KG1 (cell line): ENCODE measurements at regions not wholly inside any gene's neighbourhood (a gene's known extent, or its start where the extent isn't known, plus 50 kb on each side); places are given as distances from the start of the nearest gene placed in this dataset.
"Not testable (repeated sequence)": the region's sequence is repeated elsewhere in the genome, so short reads cannot be mapped to it uniquely, and the experiment has no call there.

ENCODE experiments used
- DNase-seq: peaks from one replicate; lab custom pipeline; 2025; lab: John Stamatoyannopoulos, UW

DNA sequence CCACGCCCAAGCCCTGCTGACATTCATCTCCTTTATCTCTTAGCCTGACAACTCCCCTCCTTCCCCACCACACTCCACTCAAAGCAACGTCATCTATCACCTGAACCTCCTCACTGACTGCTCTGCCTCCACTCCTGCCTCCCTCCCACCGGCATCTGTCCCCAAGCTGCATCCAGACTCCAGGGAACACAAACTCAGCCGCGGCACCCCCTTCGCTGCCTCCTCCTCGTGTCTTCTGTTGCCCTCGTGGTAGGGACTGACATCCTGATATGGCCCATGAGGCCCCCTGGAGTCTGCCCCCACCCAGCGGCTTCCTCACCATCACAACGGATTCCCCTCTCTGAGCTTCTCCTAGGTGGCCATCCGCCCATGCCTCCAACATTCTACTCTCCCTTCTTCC is 101.0 kb upstream of the TAS2R1 start:
- no peak for DNase-seq

DNA sequence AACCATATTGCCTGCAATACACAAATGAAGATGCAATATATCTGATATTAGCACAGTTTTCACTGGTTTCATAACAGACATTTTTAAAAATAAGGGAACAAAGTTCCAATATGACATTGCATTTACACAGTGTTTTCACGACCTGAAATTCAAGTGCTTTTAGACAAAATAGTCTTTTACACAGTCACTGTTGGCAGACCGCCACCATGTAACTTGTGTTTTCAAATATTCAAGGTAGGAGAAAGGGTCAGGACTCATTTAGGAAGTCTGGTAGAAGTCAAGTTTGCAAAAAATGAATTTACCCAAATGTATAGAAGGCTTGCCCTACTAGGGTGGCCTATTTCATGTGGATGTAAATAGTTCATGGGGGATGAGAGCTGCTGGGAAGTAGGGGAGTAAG is 98.1 kb upstream of the TAS2R1 start:
- no peak for DNase-seq

DNA sequence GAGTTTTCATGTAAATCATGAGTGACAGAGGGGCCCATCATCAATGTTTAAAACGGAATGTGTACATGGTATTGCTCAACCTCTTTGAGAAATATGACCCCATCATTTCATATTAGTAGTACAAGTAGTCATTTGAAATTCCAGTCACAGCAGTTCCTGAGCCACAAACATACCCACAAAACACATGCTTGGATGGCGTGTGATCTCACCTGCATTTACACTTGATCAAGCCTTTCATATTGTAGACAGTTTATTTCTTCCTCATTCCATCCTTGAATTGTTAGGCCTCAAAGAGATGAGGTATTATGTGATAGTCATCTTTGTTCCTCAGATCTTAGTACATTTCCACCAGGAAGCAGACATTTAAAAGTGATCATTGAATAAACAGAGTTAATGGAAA is 96.8 kb upstream of the TAS2R1 start:
- no peak for DNase-seq

DNA sequence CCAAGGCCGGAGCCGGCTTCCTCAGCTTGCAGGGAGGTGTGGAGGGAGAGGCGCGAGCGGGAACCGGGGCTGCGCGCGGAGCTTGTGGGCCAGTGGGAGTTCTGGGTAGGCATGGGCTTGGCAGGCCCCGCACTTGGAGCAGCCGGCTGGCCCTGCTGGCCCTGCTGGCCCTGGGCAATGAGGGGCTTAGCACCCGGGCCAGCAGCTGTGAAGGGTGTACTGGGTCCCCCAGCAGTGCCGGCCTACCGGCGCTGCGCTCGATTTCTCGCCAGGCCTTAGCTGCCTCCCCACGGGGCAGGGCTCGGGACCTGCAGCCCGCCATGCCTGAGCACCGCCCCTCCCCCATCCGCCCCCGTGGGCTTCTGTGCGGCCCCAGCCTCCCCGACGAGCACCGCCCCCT is 95.1 kb upstream of the TAS2R1 start:
- not testable (repeated sequence) for DNase-seq

DNA sequence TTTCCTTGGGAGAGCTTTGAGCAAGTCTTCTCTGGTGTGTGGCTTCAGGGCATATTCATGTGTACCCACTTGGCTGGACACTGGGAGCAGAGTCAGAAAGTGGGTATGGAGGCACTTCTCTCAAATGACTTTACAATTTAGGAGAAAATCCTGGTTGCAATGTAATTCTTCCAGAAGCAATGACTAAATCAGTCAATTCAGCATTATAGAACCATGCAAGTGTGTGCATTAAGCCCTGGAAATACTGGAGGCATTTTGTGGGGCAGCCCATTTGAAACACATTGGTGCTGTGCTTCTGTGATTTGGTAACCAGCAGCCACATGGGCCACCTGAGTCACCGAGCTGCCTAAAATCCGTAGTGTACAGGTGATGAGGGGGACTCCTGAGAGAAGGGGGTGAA is 94.6 kb upstream of the TAS2R1 start:
- DNase-seq, result no peak

DNA sequence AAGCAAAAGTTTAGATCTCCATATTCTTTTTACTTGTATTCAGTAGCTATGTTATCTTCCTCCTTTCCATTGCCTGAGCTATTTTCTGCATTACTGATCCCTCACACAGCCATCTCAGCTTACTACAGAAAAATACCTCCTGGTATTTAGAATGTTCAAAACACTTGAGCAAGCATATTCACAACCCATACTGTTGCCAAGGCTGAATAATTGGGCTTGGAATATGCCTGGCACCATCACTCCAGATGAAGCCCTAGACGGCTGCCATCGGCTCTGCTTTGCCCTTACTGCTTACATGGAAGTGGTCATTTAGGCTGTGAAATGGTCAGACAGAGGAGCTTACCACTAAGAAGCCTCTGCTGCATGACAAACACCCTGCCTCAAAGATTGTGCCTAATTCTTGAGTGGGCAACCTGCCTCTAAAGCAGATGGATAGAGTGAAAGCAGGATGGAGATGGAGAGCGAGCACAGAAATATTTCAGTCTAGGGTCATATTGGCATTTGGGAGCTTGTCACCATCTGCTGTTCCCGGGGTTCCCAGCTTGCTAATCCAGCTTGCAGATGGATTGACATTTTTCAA is 92.5 kb upstream of the TAS2R1 start:
- no peak for DNase-seq

DNA sequence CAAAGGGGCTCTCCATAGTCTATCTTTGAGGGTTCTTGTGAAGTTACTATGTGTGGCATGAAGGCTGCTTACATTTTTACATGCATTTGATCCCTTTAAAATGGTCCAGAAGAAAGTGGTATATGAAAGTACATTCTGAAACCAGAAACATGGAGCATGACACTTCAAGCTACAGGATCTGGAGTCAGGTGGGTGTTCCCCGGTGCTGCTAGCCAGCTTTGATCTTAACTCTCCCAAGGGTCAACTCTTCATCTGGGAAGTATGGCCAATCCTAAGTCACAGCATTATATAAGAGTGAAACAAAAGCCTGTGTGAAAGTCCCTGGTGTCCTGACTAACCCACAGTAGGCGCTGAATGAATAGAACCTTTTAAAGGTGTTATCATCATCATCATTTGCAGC is 91.0 kb upstream of the TAS2R1 start:
- no peak for DNase-seq

DNA sequence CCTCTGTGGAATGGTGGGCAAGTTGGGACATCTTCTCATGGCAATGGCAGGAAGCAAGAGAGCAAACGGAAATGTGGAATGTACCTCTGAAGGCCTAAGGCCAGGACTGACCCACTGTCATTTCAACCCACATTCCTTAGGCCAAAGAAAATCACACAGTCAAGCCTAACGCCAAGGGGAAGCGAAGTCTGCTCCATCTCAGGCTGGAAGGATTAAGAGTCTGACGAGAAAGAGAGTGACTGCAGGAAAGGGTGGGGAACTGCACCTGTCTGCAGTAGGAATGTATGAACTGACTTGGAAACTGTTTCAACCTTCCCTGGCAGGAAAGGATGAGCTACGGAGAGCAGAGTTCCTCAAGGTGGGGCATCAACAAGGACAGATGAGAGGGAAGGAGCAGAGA is 90.2 kb upstream of the TAS2R1 start:
- DNase-seq, result no peak

DNA sequence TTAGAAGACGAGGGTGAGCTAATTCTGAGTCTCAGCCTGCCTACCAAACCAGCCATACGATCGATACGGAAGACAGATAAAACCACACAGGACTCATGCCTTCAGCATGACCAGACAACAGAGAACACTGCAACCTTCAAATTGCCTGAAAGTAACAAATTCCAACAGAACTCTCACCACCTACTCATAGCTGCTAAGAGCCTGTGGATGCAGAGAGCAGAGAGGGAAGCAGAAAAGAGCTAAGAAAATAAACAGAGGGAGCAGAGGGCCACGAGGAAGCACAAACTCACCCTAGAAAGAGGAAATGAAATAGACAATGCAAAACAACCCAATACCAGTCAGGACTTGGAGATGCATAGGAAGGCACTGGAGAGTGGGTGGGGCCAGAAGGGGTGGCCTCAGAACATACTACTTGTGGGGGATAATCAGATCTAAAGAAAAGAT is 86.7 kb upstream of the TAS2R1 start:
- no peak for DNase-seq

DNA sequence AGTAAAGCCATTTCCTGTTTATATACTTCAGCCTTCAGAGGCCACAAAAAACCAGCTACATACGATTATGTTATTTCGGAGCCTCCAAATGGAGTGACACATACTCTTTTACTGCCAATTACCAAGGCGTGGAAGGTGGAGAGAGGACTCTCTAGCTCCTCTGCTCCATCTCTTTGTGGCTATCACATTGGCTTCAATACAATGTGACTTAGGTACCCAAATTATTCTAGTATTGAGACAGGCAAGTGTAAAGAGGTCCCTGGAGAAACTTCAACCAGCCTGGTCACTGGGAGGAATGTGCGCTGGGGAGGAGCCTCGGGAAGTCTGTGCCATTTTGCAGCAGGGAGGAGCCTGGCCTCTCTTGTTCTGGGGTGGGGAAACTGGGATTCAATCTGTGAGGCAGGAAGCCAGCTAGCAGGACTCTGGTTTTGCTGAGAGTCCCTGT is 85.8 kb upstream of the TAS2R1 start:
- DNase-seq, result no peak

DNA sequence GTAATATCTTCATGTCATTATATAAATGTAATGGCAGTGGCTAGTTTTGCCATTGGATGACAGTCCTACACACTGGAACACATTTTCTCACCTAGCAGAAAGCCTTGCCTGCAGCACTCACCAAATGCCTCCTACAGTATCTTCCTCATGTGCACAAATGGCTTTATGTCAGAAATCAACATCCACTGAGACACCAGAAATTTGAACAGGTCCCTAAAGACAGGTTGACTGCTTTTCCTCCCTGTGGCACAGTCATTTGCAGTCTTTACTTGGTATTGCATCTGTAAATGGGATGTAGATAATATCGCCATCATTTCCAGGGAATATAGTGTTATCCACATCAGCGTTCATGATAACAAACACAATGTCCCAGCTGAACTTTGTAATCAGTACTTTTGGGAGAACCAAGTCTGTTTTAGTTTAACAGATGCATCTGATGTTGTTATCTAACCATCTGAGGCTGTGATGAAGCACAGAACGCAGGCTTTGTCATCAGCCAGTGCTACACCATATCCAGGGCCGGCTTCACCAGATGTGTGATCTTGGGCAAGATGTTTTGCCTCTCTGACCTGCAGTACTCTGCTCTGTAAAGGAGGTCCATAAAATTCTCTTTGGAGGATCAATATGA is 83.9 kb upstream of the TAS2R1 start:
- no peak for DNase-seq

DNA sequence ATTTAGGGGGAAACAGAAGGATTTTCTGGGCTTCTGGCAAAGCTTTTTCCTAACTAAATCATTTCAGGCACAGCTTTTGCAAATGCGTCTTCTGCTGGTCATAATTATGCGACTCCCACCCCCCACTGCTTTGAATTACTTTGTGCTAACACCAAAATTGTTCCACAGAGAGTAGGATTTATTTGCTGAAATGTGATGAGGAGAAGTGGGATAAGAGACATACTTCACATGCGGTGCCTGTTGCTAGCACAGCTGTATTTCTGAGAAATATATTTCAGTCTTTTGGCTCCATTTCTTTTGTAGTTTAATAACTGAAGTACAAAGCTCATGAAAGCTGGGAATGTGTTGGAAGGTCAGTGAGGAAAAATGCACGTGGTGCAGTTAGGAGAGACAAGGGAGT is 83.2 kb upstream of the TAS2R1 start:
- no peak for DNase-seq

DNA sequence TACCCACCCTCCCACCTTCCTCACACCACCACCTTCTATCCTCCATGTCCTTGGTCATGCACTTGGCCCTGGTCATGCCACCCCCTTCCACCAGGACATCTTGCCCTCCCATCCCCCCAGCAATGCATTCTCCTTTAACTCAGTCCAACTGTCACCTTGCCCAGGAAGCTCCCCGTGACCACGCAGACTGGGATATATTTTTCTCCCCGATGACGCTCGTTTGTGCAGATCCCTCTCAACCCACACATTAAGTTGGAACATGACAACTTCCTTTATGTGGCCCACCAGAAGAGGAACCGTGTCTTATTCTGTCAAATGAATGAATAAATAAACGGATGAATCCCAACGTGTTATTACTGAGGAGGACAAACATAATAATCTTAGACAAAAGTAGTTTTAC is 82.8 kb upstream of the TAS2R1 start:
- DNase-seq, result no peak

DNA sequence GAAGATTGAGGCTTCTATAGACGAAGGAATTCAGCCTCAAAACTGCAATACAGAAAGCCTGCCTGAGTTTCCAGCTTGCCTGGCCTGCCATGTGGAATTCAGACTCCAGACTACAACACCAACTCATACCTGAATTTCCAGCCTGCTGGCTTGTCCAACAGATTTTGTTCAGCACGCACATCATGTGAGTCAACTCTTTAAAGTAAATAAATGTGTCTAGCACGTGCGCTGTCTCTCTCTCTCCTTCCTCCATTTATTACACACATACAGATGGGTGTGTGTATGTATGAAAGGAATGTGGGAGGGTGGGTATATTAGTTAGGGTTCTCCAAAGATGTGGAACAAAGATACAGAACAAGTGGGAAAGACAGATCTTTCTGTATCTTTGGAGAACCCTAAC is 82.4 kb upstream of the TAS2R1 start:
- no peak for DNase-seq

DNA sequence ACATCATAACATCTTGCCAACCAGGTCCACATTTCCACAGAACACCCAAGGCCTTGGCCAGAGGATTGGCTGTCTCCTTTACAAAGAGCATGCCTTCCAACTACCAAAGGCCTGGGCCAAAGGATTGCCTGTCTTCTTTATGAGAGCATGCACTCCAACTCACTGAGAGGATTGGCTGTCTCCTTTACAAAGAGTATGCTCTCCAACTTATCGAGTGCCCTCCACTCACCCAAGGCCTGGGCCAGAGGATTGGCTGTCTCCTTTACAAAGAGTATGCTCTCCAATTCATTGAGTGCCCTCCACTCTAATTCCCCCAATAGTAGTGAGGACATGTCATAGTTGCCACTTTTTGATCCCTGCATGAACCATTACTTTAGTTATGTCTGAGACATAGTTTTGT is 79.9 kb upstream of the TAS2R1 start:
- DNase-seq, result no peak

DNA sequence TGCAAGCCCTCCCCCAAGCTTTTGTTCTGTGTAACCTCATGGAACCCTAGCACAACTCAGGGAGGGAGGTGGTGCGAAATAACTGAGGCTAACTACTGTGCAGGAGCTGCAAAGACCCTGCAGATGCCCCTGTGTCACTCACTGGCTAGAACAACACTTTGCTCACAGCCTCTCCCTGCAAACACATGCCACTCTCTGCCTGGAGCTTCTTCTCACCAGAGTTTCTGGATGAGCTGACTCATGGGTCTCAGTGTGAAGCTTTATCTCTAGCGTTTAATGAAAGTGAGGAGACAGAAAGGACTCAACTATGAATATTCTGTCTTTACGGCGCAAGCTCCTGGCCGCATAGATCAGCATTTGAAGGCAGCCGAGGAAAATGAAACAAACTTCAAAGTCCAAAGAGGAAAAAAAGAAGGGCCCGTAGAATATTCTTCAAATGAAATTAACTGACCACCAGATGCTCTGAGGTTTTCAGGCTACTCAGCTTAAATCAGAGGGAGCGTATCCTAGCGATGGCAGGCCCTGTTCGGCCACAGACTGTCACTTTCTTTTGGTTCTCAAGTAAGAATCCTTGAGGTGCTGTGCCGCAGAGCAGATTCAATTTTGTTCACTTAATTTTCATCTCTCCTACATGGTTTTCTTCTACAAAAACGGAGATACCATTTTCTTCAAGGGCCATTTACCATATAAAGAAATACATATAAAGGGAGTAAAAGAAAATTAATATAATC is 77.7 kb upstream of the TAS2R1 start:
- DNase-seq, result no peak

DNA sequence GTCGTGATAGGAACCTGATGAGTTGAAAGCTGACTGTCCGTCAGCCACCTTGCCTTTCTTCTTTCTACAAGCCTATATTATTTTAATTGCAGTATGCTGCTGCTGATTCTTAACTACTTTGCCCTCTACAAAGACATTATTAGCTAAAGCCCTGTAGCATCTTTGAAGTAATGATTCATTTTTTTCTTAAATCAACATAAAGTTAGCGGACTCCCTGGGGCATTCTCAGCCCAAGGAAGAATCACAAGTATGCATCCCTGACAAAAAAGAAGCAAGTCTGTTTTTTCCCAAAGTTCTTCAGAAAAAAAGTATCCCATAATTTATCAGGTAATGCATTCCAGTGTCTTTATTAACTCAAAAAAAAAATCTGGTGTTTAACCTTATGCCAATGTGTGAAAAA is 69.5 kb upstream of the TAS2R1 start:
- DNase-seq, result no peak

DNA sequence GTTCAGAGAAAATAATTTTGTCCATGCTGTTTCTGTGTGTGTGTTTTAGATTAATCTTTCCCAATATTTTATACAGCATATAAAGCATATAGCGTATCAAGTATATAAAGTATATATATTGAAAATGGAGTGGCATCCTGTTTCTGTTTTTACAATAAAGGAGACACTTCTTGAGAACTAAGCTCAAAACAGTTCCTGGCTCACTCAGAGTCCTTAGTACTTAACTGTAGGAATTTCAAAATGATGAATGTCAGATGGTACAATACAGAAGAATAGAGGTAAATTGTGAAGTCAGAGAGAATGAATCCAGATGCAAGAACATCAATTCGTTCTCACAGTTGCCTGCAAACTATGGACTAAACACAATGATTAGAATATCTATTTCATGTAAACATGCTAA is 68.7 kb upstream of the TAS2R1 start:
- no peak for DNase-seq

DNA sequence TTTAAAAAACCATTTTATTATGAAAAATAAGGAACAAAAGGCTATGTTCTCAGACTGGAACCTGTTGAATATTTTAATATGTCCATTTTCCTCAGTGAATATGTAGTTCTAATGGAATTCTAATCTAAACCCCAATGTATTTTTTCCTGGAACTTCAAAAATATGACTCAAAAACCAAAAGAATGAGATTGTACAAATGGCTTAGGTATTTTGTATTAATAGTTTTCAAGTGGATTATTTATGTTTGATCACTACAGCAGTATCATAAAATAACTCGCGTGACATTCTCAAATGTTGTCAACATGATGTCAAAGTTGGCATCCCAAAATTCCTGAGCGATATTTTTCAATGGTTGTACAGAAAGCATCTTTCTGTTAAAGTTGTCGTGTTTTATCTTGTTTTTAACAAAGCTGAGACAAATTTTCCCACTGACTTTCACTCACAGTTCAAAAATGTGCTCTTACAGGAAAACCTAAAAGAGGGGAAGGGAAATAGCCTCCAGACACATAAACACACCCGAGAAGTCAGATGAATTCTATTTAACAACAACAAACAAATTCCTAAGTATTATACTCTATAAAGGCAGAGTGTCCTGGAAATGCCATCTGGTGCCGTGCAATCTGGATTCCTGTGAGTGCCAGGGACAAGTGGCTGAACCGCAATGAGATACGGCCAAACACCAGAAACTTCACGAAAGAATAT is 68.1 kb upstream of the TAS2R1 start:
- no peak for DNase-seq

DNA sequence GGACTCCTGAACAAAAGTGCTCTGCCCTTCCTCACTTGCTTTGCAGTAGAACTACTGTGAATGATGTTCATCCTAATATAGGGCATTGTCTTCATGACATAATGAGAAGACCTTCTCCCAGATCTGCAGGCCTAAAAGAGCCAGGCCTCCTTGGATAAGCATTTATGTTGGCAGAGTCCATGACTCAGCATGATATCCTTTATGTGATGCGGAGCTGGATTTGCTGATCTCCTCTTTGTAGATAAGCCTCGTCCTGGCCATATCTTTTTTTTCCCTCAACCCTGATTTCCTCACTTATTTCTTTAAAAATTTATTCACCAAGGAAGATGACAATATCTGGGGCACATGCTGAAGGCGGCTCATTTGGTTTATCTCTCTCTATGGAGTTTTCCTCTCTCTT is 62.4 kb upstream of the TAS2R1 start:
- DNase-seq, result no peak

DNA sequence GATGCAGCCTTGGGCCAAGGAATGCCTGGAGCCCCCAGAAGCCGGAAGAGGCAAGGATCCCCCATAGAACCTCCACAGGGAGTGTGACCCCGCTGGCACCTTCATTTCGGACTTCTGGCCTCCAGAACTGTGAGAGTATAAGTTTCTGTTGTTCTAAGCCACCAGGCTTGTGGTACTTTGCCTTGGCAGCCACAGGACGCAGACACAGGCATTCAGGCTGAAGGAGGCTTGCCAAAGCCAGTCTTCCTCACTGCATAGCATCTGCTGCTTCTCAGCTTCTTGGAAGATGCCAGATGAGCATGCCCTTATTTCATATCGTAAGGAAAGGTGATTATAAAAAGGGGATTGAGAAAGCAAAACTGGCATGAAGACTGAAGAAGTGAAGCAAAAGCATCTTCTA is 61.1 kb upstream of the TAS2R1 start:
- DNase-seq, result no peak

DNA sequence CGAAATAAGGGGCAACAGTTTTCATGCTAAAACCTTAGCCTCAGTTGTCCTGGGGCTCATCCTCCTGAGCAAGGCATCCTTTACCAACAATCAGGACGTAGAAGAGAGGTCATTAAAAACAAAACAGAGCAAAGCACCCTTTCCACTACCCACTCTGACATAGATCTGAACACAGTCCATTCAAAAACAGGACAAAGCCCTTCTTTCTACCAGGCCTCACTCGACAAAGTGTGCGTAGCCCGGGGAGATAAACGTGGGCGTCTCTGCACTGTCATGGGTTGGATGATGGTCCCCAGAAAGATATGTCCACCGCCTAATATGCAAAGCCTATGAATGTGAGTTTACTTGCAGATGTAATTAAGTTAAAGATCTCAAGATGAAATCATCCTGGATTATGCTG is 60.6 kb upstream of the TAS2R1 start:
- DNase-seq, result no peak

DNA sequence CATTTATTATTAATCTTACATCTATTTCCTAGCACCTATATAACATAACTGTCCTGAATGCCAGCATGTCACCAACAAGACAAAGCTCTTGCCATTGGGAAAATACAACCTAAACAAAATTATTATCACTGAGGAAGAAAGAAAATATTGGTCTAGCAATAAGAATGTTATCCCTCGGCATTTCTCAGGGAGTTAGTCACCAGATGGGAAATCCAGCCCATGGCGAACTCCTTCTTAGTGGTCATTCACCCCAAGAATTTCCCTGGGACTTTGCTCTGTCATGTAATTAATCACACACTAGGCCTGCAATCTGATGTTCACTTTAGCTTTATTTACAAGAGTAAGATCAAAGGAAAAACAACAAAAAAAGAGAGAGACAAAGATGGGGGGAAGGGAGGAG is 56.1 kb upstream of the TAS2R1 start:
- DNase-seq, result no peak
